ENCODE measurements at regions not wholly inside any gene's neighbourhood (a gene's known extent, or its start where the extent isn't known, plus 50 kb on each side); places are given as distances from the start of the nearest gene placed in this dataset.

DNA sequence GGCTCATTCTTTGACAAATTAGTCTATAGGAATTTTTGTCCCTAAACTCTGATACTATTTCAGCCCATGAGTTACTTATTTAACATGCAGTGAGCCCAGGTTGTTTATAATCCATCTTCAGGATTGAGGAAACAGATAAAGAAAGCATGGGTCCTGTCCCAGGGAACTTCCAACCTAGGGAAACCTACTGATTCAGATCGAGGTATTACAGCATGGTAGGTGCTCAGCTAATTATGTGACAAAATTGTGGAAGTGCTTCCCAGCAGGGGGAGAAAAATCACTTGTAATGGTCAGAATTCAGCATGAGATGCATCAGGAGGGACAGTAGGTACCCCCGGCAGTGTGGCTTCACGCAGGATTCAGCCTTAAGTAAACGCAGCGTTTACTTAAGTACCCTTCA, 171.3 kb downstream of the NUFIP1 start (continued):
- TF ChIP-seq ZNF784 (CRISPR knock-in tag; IDR thresholded peaks at IDR 0.05; ENCODE audit: borderline replicate concordance) (no peak), ARHGAP35 (CRISPR knock-in tag; IDR thresholded peaks at IDR 0.05; ENCODE audit: borderline replicate concordance) (no peak)

GRCh38 chr13:44817131-44817671, 172.1 kb downstream of the NUFIP1 start:
- H3K36me3 ChIP-seq (replicated peaks in 1 of 2; ENCODE audit: control insufficient read depth in 1 of 2, insufficient read depth in 2 of 2, low read length in 2 of 2): no peaks in the 10 kb centered on the region
- ChIA-PET POLR2A (no interaction called here), CTCF (ENCODE audit: low intra/inter-chr PET ratio, low total read pairs) (no interaction called here)
- no peak overlapping the region for H3K4me2 ChIP-seq (ENCODE audit: low read depth, low read length)
- H3K27ac ChIP-seq (ENCODE audit: extremely low read length, insufficient read depth, low read length): no peak overlapping the region
- BruUV-seq (replicated peaks): no TSS peak
- intact Hi-C loops (cut with micrococcal nuclease; ENCODE audit: unreplicated experiment) (loop anchor here (5.0 kb wide), 1 partner anchor 100 kb away; no protein-coding TSS in a partner anchor), in situ Hi-C loops (cut with HindIII; ENCODE audit: extremely low pct_ligation_motif_present, low pct_unique_long_range_greater_than_20kb) (no loop called here)
- no peak overlapping the region for H2AFZ ChIP-seq (ENCODE audit: low read length)
- no peak overlapping the region for H3K4me3 ChIP-seq (replicated peaks in 1 of 3; ENCODE audit: insufficient read depth in 1 of 3, low read depth in 2 of 3, low read length in 3 of 3)
- H3K4me1 ChIP-seq (ENCODE audit: insufficient read depth, low read length): peaks cover 31% of the 10 kb centered on the region
- H3K79me2 ChIP-seq (ENCODE audit: insufficient read depth, low read length): no peaks in the 10 kb centered on the region
- ATAC-seq (no peak), DNase-seq (ENCODE audit: low spot score) (no peak), FAIRE-seq (no peak)
- no peaks in the 10 kb centered on the region for H3K9me3 ChIP-seq (ENCODE audit: low read length)
- H3K27me3 ChIP-seq (ENCODE audit: control insufficient read depth in 1 of 2, insufficient read depth in 2 of 2, low read length in 2 of 2): no peaks in the 10 kb centered on the region
- no peaks in the 10 kb centered on the region for H4K20me1 ChIP-seq (ENCODE audit: insufficient read depth, low read length)
- WGBS (ENCODE audit: low lambda C conversion rate): 74% methylated on average over 3 of the region's 5 CpGs
- TF ChIP-seq ZNF205 (CRISPR knock-in tag; IDR thresholded peaks at IDR 0.05): no peak
- TF ChIP-seq, protein P1, sequence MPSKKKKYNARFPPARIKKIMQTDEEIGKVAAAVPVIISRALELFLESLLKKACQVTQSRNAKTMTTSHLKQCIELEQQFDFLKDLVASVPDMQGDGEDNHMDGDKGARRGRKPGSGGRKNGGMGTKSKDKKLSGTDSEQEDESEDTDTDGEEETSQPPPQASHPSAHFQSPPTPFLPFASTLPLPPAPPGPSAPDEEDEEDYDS (CRISPR knock-in tag; IDR thresholded peaks at IDR 0.05): no peak
- no peak for TF ChIP-seq GLI4 (CRISPR knock-in tag; IDR thresholded peaks at IDR 0.05; ENCODE audit: borderline replicate concordance)
- no peak for TF ChIP-seq MED13 (CRISPR knock-in tag; IDR thresholded peaks at IDR 0.05)
- no peak for TF ChIP-seq ZNF460 (CRISPR knock-in tag; IDR thresholded peaks at IDR 0.05; ENCODE audit: borderline replicate concordance)
- no peak for TF ChIP-seq CHCHD3 (CRISPR knock-in tag; IDR thresholded peaks at IDR 0.05)
- TF ChIP-seq ZUFSP (CRISPR knock-in tag; IDR thresholded peaks at IDR 0.05; ENCODE audit: borderline replicate concordance): no peak
- no peak for TF ChIP-seq ZNF619 (CRISPR knock-in tag; IDR thresholded peaks at IDR 0.05)
- TF ChIP-seq ZNF747 (CRISPR knock-in tag; IDR thresholded peaks at IDR 0.05; ENCODE audit: borderline replicate concordance): no peak
- no peak for TF ChIP-seq DNMT3B (CRISPR knock-in tag; conservative IDR thresholded peaks at IDR 0.05)
- no peak for TF ChIP-seq RARA (CRISPR knock-in tag; IDR thresholded peaks at IDR 0.05)
- no peak for TF ChIP-seq SNAPC5 (CRISPR knock-in tag; IDR thresholded peaks at IDR 0.05; ENCODE audit: borderline replicate concordance)
- TF ChIP-seq, protein P2, sequence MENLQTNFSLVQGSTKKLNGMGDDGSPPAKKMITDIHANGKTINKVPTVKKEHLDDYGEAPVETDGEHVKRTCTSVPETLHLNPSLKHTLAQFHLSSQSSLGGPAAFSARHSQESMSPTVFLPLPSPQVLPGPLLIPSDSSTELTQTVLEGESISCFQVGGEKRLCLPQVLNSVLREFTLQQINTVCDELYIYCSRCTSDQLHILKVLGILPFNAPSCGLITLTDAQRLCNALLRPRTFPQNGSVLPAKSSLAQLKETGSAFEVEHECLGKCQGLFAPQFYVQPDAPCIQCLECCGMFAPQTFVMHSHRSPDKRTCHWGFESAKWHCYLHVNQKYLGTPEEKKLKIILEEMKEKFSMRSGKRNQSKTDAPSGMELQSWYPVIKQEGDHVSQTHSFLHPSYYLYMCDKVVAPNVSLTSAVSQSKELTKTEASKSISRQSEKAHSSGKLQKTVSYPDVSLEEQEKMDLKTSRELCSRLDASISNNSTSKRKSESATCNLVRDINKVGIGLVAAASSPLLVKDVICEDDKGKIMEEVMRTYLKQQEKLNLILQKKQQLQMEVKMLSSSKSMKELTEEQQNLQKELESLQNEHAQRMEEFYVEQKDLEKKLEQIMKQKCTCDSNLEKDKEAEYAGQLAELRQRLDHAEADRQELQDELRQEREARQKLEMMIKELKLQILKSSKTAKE (CRISPR knock-in tag; IDR thresholded peaks at IDR 0.05; ENCODE audit: borderline replicate concordance): no peak
- TF ChIP-seq ZNF768 (CRISPR knock-in tag; IDR thresholded peaks at IDR 0.05): no peak
- no peak for TF ChIP-seq MTA3 (CRISPR knock-in tag; IDR thresholded peaks at IDR 0.05)
- no peak for TF ChIP-seq GTF3A (CRISPR knock-in tag; conservative IDR thresholded peaks at IDR 0.05)
- no peak for TF ChIP-seq ZNF30 (CRISPR knock-in tag; IDR thresholded peaks at IDR 0.05)
- H3K9ac ChIP-seq (ENCODE audit: insufficient read depth, low read depth, low read length): no peak overlapping the region
